Fibroblast of peridontal ligament (primary cell): ENCODE measurements at regions not wholly inside any gene's neighbourhood (a gene's known extent, or its start where the extent isn't known, plus 50 kb on each side); places are given as distances from the start of the nearest gene placed in this dataset.

Source experiments
- DNase-seq: peaks from one replicate; pipeline ENCODE4 v3.0.0-alpha.2; 2010; ENCODE audit errors: extremely low read depth

DNA sequence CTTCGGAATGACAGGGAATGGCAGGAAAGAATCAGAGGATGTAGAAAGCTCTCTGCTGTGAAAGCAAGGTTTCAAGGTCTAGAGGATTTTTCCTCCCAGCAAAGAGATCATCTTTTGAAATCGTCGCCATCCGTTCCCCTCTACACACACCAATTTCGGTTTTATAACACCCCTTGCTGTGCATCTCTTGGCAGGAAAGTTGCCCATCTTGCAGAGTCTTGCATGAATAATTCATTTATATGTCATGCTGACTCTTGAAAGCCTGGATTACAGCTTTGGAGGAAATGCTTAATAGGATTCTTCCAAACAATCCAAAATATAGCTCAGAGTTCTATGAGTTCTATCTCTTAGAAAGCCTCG is 262.7 kb downstream of the CHL1 start:
- no peak for DNase-seq

DNA sequence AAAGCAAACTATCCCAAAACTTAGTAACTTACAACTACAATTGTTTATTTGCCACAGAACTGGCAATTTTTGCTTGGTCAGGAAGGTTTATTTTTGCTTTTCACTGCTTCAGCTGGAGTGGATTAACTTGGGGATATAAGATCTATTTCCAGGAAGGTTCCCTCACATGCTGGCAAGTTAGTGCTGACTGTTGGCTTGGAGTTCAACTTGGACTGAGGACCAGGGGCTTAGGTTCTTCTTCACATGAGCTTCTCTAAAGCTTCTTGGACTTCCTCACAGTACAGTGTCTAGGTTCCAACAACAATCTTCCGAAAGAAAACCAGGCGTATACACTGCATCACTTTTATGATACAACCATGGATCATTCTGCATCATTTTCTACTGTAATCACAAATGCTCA is 264.4 kb downstream of the CHL1 start:
- DNase-seq, result no peak

DNA sequence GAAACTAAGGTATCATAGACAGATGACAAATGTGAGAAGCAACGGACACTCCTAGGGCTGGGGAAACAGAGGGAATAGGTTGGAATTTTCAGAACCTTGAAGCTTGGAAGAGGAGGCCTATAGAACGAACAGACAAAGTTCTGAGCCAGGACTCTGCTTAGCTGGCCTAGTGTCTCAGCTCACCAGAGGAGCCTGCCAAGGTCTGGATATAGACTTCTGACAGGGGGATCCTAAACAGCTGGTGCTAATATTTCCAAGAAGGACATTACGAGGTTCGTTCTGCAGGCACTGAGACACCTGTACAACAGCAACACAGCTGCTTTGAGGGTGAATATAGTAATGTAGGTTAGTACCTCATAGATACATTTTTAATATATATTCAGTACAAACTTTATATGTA is 266.3 kb downstream of the CHL1 start:
- no peak for DNase-seq

DNA sequence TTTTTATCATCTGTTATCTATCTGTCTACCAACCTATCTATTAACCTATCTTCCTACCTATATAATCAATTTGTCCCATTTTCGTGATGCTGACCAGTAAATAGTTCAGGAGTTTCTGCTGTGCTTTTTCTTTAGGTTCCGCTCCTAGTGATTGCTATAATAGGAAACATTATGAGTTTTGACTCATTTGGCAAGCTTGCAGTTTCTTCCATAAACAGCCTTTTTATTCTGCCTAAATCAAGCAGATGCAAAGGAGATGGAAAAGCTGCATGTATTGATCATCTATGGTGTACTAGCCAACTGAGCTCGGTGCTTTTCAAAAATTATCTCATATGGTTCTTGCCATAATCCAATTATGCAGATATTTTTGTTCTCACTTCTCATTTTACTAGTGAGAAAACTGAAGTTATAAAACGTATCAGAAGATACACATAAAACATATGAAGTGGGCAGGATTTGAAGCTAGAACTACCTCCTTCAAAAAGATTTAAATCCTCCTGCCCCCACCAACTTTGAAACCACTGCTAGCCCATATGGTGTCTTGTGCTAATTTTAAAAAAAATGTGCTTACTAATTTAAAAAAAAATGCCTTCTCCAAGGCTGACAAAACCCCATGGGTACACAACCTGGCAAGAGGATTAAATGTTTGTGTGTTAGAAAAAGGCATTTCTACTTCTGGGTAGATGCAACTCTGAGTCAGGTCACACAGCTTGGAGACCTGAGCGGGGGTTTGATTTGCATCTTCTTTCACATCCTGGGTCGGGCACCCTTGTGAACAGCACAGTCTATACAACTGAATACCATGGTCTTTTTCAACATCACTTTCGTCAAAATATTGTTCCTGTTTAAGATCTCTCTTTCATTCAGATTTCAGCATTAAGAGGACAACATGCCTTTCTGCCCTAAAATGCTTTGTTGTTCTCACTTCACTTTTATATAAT is 267.0 kb downstream of the CHL1 start:
- no peak for DNase-seq

DNA sequence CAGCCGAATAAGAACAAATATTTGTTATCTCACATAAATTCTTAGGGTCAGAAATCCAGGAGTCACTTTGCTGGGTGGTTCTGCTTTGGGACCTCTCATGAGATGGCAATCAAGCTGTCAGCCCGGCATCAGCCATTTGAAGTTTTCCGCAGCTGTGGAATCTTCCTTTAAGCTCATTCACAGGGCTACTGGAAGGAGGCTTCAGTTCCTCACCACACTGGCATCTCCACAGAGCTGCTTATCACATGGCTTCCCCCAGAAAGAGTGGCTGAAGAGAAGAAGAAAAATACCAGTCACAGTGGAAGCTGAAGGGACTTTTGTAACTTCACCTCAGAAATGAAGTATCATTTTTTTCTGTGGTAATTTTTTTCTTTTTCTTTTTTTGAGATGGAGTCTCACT is 267.7 kb downstream of the CHL1 start:
- DNase-seq, result no peak

DNA sequence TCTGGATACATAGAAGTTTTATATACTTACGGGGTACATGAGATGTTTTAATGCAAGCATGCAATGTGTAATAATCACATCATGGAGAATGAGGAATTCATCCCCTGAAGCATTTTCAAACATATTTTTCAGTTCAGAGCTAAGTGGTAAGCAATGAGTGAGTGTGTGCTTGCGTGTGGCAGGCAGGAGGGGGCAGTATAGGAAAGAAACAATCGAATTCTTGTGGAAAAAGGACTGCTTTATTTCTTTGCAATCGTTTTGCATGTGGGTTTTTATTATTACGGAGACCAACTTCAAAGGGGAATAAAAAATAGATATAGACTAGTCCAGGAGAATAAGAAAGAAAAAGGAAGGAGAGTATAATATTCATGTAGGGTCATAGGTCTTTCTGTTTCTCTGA is 271.6 kb downstream of the CHL1 start:
- DNase-seq, result no peak

DNA sequence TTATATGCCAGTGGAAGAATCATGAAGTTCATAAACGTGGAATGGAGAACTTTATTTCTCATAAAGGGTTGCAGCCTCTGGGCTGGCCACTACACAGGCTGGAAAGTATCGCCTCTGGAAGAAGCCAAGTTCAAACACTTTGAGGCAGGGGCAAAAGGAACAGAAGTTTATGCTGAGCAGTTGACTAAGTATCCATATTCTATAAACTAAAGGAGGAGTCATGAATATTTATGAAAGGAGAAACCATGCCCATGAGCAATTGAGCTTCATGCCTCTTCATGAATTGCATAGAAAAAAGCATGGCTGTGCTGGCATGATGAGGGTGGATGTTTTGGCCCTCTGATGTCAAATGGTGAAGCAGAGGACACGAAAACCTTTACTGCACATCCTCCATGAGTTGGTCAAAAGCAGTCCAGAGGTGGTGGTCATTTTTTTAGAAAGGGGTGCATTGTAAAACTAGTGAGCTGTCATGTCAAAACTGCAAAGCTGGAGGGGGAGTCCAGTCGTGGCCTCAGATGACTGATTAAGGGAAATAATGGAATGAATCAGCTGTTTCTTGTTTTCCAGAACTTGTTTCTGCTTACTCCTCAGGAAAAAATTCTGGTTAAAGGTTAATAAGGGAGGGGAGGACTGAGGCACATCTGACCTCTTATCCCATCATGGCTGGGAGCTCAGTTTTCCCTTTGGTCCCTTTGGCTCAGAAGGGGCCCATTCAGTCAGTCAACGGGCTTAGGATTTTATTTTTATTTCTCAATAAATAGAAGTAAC is 276.7 kb downstream of the CHL1 start:
- no peak for DNase-seq

DNA sequence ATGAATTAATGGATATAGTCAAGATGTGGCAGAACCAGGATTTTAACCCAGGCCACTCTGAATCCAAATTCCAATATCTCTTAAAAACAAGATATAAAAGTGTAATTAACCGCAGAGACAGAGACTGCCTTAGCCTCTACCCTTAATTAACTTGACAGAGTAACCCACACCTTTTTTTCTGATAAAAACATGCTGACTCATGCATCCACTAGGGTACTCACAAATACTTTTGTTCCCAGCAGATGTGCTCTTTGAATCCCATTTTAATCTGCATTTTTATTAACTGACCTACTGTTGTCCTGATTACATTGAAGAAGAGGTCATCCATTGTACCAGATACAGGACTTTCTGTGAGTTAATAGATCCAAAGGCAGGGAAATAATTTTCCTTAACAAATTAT is 278.3 kb downstream of the CHL1 start:
- DNase-seq, result no peak

DNA sequence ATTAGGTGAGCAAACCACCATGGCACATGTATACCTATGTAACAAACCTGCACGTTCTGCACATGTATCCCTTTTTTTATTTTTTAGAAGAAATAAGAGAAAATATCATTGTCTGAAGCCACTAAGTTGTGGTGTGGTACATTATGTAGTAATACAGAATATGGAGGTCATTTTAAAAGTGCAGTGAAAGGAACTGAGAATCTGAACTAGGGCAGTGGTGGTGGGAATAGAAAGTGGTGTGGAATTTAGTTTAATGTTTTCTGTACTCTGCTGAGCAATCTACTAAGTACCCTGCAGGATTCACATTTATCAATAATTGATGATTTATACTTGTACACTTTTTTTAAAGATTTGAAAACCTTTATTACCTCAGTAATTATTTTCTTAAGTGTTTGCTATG is 283.5 kb downstream of the CHL1 start:
- no peak for DNase-seq

DNA sequence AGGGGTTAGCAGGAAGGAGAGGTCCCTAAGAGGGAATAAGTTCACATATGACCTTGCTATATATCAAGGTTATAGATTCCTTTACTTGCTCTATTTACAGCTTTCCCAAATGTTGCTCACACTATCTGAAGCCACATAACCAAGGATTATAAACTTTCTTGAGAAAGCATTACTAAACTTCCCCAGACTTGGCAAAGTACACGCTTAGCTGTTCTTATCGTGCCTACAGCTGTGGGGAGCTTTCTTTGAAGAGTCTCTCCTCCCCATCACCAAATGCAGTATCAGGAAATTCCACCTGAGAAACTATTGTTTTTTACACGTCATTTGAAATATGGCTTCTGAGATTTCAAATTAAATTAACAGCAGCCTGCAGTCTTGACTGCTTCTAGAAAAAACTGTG is 284.5 kb downstream of the CHL1 start:
- no peak for DNase-seq

DNA sequence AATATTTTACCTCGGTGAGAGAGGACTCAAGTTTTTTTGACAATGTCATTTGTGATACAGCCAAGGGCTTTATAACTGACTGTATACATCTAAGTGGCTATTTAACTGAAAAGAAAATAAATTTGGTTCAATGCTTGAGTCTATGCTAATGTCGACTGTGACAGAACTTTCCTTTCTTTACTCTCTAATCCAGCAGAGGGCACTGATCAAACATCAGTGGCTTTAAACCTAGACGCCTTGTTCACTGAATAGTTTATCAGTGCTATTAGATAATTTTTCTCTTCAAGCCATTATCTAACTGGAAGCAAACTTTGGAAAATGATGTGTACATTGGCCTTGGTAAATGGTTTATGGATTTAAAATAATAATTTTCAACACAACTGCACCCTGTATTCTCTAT is 285.1 kb downstream of the CHL1 start:
- no peak for DNase-seq

DNA sequence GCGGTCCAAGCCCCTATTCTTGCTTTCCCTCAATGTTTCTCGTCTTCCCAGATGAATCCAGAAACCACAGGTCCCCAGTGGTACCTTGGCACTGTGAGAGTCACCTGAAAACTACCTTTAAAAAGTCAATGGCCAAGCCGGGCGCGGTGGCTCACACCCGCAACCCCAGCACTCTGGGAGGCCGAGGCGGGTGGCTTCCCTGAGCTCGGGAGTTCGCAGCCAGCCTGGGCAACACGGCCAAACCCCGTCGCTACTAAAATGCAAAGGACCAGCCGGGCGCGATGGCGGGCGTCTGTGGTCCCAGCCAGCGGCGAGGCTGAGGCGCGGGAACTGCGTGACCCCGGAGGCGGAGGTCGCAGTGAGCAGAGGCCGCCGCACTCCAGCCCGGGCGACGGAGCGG is 285.9 kb downstream of the CHL1 start:
- no peak for DNase-seq

DNA sequence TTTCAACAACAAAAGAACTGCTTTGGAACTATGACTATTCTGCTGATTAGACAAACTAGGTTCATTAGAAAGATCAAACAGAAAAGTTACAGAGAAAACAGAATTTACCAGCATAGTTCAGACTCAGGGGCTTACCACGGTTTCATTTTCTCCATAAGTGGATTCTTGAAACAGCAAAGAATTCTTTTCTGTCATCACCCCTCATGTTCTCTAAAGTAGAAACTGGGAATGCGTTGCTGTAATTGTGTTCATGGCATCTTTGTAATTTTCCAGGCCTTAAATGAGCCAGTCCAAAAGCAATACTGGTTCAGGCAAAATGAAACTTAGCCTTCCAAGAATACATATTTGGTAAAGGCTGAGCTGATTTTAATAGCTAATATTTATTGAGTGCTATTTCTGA is 287.8 kb downstream of the CHL1 start:
- no peak for DNase-seq

DNA sequence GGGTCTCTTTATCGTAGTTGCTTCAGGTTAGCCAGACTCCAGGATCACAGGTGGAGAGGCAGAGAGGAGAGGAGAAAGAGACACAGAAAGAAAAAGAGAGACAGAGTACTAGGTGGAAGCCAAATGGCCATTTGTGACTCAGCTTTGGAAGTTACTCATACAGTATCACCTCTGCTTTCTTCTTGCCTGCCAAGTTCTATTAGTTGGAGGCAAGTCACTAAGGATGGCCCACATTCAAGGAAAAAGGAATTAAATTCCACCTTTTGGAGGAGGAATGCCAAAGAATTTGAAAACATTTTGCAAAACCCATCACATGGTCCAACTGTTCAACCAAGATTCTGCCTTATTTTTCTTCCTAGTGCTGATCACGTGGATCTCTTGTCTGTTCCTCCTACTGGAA is 291.1 kb downstream of the CHL1 start:
- no peak for DNase-seq

DNA sequence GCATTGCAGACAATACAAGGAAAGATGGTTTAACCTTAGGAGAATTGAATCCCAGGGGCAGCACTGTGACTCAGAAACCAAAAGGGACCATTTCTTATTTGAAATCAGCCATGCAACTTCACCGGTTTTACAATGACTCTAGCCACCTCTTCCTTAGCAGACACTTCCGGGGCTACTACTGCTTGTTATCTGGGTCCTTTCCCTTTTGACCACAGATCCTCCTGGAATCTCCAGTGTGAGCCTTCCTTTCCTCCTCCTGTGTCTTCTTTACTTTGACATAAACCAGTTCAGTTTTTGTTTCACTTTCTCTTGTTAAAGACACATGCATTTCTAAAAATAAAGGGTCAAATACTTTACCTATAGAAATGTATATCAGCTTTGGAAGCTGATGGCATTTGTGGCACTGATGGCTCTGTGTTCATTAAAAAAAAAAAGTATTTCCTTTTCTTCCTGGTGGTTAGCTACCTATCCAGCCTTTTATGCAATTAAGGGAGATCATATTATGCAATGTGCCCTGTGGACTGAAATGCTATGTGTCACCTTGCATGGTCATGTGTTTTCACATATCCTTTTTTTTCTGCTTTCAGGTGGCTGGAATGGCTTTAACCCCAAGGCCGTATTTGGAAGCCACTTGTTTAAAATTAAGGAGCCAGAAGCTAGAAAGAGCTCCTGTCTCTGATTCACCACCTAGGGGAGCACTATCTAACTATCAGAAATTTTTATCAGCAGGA is 296.2 kb downstream of the CHL1 start:
- no peak for DNase-seq

DNA sequence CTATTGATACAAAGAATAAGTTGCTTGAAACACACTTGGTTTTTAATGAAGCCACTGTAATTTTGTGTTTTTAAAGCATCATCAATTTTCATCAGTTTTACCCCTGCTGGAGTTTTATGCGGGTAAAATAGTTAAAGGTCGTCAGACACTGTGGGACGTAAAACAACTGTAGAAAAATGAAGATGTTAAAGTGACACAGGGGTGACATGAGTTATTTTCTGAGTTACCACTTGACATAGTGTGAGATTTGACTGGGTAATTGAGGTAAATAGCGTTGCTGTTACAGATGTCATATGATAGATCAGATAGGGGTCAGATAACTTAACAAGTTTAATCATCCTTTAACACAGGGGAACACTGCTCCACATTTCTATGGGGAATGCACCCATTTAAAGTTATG is 297.6 kb downstream of the CHL1 start:
- no peak for DNase-seq

DNA sequence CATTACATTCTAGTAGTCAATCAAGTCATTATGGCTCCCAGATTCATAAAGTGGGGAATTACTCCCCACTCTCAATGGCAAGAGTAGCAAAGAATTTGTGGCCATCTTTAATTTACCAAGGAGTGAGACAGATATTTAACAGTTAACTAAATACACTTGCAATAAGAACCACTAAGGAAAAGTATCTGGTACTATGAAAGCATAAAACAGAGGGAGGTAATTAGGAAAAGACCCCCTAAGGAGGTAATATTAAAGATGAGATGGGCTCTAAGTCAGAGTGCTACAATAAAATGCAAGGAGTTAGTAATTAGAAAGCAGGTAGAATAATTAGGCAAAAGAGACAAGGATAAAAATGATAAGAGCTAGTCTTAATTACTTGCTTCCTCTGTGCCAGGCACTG is 301.9 kb downstream of the CHL1 start:
- DNase-seq, result no peak

DNA sequence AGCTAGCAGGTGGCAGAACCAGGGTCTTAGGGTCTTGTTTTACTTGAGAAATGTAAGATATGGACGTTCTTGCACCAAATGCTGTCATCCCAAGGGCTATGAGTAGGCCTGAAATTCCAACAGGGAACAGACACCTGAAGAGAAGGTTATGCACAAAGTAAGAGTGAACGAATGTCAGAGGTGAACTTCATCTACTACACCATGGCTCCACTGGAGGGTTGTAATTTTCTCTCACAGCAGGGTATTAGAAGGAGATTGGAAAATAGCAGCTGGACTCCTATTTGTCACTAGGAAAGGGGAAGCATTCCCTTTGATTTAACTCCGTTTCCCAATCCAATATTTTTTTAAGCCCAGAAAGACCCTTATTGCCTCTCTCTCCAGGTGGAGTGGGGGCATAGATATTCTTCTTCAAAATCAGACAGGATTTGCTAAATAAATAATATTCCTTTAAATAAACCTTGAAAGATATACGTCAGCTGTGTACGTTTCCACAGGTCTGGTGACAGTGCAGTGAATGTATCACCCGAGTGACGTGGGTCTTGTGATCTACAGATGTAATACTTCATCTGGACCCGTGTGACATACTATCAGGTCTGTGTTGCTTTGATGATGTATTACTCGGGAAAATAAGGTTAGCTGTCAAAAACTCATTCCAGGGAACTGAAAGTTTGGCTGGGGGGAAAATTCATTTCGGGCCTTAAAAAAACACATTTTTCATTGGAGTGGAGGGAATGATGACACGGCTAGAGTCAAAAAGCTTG is 302.6 kb downstream of the CHL1 start:
- no peak for DNase-seq

DNA sequence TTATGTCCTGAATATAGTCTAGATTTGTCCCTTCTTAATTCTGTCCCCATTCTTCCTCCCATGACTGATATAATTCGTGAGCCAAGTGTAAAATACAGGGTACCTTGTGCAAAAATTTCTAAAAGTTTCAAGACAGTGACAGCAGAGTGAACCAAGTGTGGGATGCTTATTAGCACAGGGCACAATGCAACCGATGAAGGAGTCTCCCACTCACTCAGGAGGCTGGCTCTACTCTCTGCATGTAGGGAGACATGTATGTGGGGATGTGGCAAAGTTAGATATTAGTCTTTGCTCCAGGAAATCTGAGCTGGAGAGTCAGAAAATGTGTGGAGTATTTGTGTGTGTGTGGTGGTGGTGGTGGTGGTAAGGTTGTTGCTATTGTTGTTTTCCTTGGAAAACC is 305.9 kb downstream of the CHL1 start:
- DNase-seq, result no peak

DNA sequence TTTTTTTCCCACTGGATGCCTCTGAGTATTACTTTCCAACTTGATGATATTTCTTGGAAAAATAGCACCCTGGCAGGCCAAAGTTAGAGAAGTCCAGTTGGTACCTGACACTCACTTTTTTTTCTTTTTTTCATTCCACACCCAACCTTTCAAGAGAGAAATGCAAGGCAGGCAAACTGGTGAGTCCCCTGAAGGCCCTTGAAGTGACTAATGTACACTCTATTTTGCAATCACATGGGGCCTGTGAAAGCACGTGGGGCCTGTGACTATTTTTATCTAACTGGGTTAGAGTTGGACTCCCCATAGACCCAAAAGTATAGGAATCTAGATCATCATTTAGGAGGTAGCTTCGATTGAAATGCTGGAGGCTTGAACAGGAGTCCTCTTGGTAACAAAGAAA is 316.7 kb downstream of the CHL1 start:
- DNase-seq, result no peak

DNA sequence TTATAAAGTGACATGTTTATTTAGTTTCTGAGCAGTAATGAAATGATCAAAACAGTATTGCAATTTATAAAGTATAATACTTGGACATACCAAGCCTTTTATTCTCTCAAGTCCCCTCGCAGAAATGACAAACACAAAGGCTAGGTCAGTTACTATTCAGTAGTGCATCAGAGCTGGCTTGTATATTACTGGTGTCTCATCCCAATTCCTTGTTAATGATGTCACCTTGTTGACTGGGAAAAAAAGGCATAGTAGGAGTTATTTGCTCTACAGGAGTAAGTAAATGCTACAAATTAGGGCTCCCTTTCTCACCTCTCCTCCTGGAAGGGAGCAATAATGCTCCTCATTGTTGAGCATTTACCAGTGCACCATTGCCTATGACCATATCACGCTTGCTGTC is 317.6 kb downstream of the CHL1 start:
- DNase-seq, result no peak

DNA sequence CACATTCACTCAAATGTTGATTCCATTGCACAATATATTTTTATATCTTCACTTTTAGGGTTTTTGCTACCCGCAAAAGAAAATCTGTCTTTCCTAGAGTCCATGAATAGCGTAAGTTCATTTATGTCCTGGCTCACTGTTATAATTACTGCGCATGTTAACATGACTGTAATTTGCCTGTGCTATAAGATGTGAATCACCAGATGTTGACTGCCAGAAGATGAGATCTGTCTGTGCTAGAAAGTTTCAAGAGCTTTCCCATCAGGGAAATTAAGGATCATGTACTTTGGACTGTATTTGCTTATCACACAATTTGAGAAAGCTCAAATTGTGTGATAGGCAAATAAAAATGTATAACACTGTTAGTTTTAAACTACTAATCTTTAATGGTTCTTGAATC is 322.5 kb downstream of the CHL1 start:
- no peak for DNase-seq
